Upper lobe of left lung (tissue), 4 donors: ENCODE measurements at regions not wholly inside any gene's neighbourhood (a gene's known extent, or its start where the extent isn't known, plus 50 kb on each side); places are given as distances from the start of the nearest gene placed in this dataset.

Experiments used
- CTCF ChIP-seq, 6 experiments: fragments of 450-650 bp in 4 of 6; fragments of 200-600 bp in 2 of 6; sonication (generic) in 2 of 6; IDR thresholded peaks; one replicate each; pipeline ENCODE4 v1.5.1; 2016 to 2019; ENCODE audit warnings: antibody characterized with exemption in 6 of 6
- POLR2A ChIP-seq, 4 donors: fragments of 450-650 bp; IDR thresholded peaks; one replicate each; pipeline ENCODE4 v1.5.1; 2016 to 2017; ENCODE audit warnings: antibody characterized with exemption in 4 of 4, mild to moderate bottlenecking in 2 of 4

GRCh38 chr20:48214601-48215000 is 429.3 kb upstream of the SULF2 start:
- no peak for TF ChIP-seq CTCF (IDR thresholded peaks at IDR 0.05)
- no peak for TF ChIP-seq POLR2A (IDR thresholded peaks at IDR 0.05)
